ENCODE measurements at regions not wholly inside any gene's neighbourhood (a gene's known extent, or its start where the extent isn't known, plus 50 kb on each side); places are given as distances from the start of the nearest gene placed in this dataset.
A peak's percentile ranks its signal among the peaks of the same experiment; 100 is the strongest.

DNA sequence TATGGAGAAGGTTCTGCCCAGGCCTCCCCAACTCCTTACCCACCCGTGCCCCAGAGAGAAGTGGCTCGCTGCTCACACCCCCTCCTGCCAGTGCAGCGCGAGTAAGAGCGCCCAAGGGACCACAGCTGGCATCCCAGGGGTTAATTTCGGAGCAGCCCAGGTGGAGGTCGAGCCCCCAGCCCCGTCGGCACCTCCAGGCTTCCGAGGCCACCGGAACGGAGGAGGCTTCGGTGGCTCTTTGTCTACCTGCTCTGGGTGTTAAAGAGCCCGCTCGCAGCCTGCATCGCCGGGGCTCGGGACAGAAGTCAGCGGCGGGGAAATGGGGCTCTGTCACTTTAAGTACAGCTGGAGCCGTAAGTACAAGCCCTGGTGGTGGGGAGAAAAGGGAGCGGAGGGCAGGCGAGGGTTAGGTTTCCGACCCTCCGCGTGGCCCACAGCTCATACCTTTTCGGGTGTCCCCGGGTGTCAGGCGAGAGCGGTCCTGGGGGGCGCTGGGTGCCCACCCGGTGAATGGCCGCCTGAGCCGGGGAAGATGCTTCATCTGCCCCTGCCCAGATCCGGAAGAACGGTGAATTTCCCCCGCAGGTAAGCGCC, 89.4 kb upstream of the IPO9 start (continued):
- TF ChIP-seq SAP30 (IDR thresholded peaks at IDR 0.05; ENCODE audit: insufficient read depth, insufficient replicate concordance, low read length) (peak; percentile 34), TBP (IDR thresholded peaks at IDR 0.05; ENCODE audit: low read depth, low read length) (peak; percentile 63; the same call in 1 of the 2 replicates), FOSL1 (IDR thresholded peaks at IDR 0.05; ENCODE audit: insufficient read depth, low read depth, low read length) (no peak), USF2 (IDR thresholded peaks at IDR 0.05; ENCODE audit: low read length) (no peak), SUZ12 (IDR thresholded peaks at IDR 0.05; ENCODE audit: low read length) (no peak), RAD21 (IDR thresholded peaks at IDR 0.05 in 1 of 2, conservative IDR thresholded peaks at IDR 0.05 in 1 of 2; ENCODE audit: low read depth in 2 of 2, low read length in 2 of 2) (no peak; a peak in 1 of 4 replicates), CHD1 (IDR thresholded peaks at IDR 0.05; ENCODE audit: low read depth, low read length) (no peak), CREB1 (IDR thresholded peaks at IDR 0.05) (no peak), SP1 (IDR thresholded peaks at IDR 0.05; ENCODE audit: low read depth, low read length) (no peak), KDM5A (IDR thresholded peaks at IDR 0.05; ENCODE audit: low read length) (no peak), EZH2 (IDR thresholded peaks at IDR 0.05; ENCODE audit: low read depth, low read length, severe bottlenecking) (no peak), TAF1 (IDR thresholded peaks at IDR 0.05; ENCODE audit: low read depth, low read length) (0 out of 2 replicates have a peak, but pooled peaks have one; percentile 31), SP2 (IDR thresholded peaks at IDR 0.05; ENCODE audit: low read length) (no peak), JUN (IDR thresholded peaks at IDR 0.05; ENCODE audit: low read depth, low read length) (no peak), ATF2 (IDR thresholded peaks at IDR 0.05; ENCODE audit: low read length) (no peak), TEAD4 (IDR thresholded peaks at IDR 0.05; ENCODE audit: low read depth, low read length) (no peak), NRF1 (IDR thresholded peaks at IDR 0.05; ENCODE audit: low read depth, low read length) (no peak), CEBPB (IDR thresholded peaks at IDR 0.05; ENCODE audit: low read depth, low read length) (no peak)
- TF ChIP-seq, protein P1, sequence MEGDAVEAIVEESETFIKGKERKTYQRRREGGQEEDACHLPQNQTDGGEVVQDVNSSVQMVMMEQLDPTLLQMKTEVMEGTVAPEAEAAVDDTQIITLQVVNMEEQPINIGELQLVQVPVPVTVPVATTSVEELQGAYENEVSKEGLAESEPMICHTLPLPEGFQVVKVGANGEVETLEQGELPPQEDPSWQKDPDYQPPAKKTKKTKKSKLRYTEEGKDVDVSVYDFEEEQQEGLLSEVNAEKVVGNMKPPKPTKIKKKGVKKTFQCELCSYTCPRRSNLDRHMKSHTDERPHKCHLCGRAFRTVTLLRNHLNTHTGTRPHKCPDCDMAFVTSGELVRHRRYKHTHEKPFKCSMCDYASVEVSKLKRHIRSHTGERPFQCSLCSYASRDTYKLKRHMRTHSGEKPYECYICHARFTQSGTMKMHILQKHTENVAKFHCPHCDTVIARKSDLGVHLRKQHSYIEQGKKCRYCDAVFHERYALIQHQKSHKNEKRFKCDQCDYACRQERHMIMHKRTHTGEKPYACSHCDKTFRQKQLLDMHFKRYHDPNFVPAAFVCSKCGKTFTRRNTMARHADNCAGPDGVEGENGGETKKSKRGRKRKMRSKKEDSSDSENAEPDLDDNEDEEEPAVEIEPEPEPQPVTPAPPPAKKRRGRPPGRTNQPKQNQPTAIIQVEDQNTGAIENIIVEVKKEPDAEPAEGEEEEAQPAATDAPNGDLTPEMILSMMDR (IDR thresholded peaks at IDR 0.05; ENCODE audit: control extremely low read depth in 1 of 3, insufficient read depth in 1 of 3, low read depth in 1 of 3, low read length in 3 of 3): no peak
- TF ChIP-seq, protein P2, sequence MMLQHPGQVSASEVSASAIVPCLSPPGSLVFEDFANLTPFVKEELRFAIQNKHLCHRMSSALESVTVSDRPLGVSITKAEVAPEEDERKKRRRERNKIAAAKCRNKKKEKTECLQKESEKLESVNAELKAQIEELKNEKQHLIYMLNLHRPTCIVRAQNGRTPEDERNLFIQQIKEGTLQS (IDR thresholded peaks at IDR 0.05; ENCODE audit: insufficient read depth, low read depth, low read length): no peak

Measured in H1 (cell line).